ENCODE measurements at regions not wholly inside any gene's neighbourhood (a gene's known extent, or its start where the extent isn't known, plus 50 kb on each side); places are given as distances from the start of the nearest gene placed in this dataset.

- no peak for ATAC-seq
- Histone ChIP-seq H3K9me3 (peaks cover 0 to 4% (median 0%) of the 10 kb centered on the region in 3 donors), H3K4me3 (no peak overlapping the region), H3K36me3 (no peaks in the 10 kb centered on the region), H3K4me1 (no peaks in the 10 kb centered on the region), H3K27ac (no peak overlapping the region), H3K27me3 (no peaks in the 10 kb centered on the region)
- TF ChIP-seq EP300 (IDR thresholded peaks at IDR 0.05), result no peak
- no peak for TF ChIP-seq POLR2AphosphoS5 (IDR thresholded peaks at IDR 0.05)
- TF ChIP-seq POLR2A (IDR thresholded peaks at IDR 0.05), result no peak
- TF ChIP-seq CTCF (IDR thresholded peaks at IDR 0.05), result no peak
- WGBS, 2 donors (ENCODE audit: low coverage in 1 of 2), result 50 to 100% methylated on average over 1 of the region's 10 CpGs
Measured at GRCh38 chr10:124281666-124282065, 137.1 kb downstream of the OAT start.

GRCh38 chr10:124280916-124281315 is 137.8 kb downstream of the OAT start:
- Histone ChIP-seq H3K4me3 (no peak overlapping the region), H3K4me1 (no peaks in the 10 kb centered on the region), H3K36me3 (no peaks in the 10 kb centered on the region), H3K27ac (no peak overlapping the region), H3K9me3 (peaks cover 0 to 4% (median 0%) of the 10 kb centered on the region in 3 donors), H3K27me3 (no peaks in the 10 kb centered on the region)
- TF ChIP-seq POLR2AphosphoS5 (IDR thresholded peaks at IDR 0.05), result no peak
- no peak for ATAC-seq
- WGBS, 2 donors (ENCODE audit: low coverage in 1 of 2), result 80 to 100% methylated on average over 1 to 2 of the region's 5 CpGs

GRCh38 chr10:124279882-124280281 is 138.8 kb downstream of the OAT start:
- 70 to 81% methylated on average over 2 to 3 of the region's 8 CpGs for WGBS, 2 donors (ENCODE audit: low coverage in 1 of 2)
- no peaks in the 10 kb centered on the region for H3K4me1 ChIP-seq
- TF ChIP-seq EP300 (IDR thresholded peaks at IDR 0.05) (no peak), CTCF (IDR thresholded peaks at IDR 0.05) (no peak), POLR2AphosphoS5 (IDR thresholded peaks at IDR 0.05) (no peak)
- peaks cover 0 to 4% (median 0%) of the 10 kb centered on the region in 3 donors for H3K9me3 ChIP-seq
- no peaks in the 10 kb centered on the region for H3K36me3 ChIP-seq
- no peak overlapping the region for H3K4me3 ChIP-seq
- H3K27ac ChIP-seq, result no peak overlapping the region
- no peak for ATAC-seq
- H3K27me3 ChIP-seq, result no peaks in the 10 kb centered on the region

- ATAC-seq, result no peak
- no peaks in the 10 kb centered on the region for H3K27me3 ChIP-seq
- peaks cover 0 to 4% (median 0%) of the 10 kb centered on the region in 3 donors for H3K9me3 ChIP-seq
- TF ChIP-seq POLR2AphosphoS5 (IDR thresholded peaks at IDR 0.05) (no peak), POLR2A (IDR thresholded peaks at IDR 0.05) (no peak), CTCF (IDR thresholded peaks at IDR 0.05) (no peak), EP300 (IDR thresholded peaks at IDR 0.05) (no peak)
- 100% methylated on average over 1 of the region's 2 CpGs; no CpG with 5 or more reads in 1 of the 2 donors for WGBS, 2 donors (ENCODE audit: low coverage in 1 of 2)
- H3K27ac ChIP-seq, result no peak overlapping the region
- H3K4me1 ChIP-seq, result no peaks in the 10 kb centered on the region
- no peak overlapping the region for H3K4me3 ChIP-seq
- H3K36me3 ChIP-seq, result no peaks in the 10 kb centered on the region
Measured at GRCh38 chr10:124279298-124279697, 139.4 kb downstream of the OAT start.

GRCh38 chr10:124278356-124278755 is 140.4 kb downstream of the OAT start:
- no peaks in the 10 kb centered on the region for H3K27me3 ChIP-seq
- no peak for TF ChIP-seq POLR2A (IDR thresholded peaks at IDR 0.05)
- no peak for TF ChIP-seq EP300 (IDR thresholded peaks at IDR 0.05)
- TF ChIP-seq POLR2AphosphoS5 (IDR thresholded peaks at IDR 0.05), result no peak
- TF ChIP-seq CTCF (IDR thresholded peaks at IDR 0.05), result no peak
- peaks cover 0 to 11% (median 0%) of the 10 kb centered on the region in 3 donors for H3K9me3 ChIP-seq
- 92 to 100% methylated on average over 5 of the region's 5 CpGs for WGBS, 2 donors (ENCODE audit: low coverage in 1 of 2)
- no peaks in the 10 kb centered on the region for H3K4me1 ChIP-seq
- H3K36me3 ChIP-seq, result no peaks in the 10 kb centered on the region
- ATAC-seq, result no peak
- no peak overlapping the region for H3K27ac ChIP-seq
- H3K4me3 ChIP-seq, result no peak overlapping the region

Measured in gastroesophageal sphincter (tissue), 4 donors.